ENCODE measurements at regions not wholly inside any gene's neighbourhood (a gene's known extent, or its start where the extent isn't known, plus 50 kb on each side); places are given as distances from the start of the nearest gene placed in this dataset.

DNA sequence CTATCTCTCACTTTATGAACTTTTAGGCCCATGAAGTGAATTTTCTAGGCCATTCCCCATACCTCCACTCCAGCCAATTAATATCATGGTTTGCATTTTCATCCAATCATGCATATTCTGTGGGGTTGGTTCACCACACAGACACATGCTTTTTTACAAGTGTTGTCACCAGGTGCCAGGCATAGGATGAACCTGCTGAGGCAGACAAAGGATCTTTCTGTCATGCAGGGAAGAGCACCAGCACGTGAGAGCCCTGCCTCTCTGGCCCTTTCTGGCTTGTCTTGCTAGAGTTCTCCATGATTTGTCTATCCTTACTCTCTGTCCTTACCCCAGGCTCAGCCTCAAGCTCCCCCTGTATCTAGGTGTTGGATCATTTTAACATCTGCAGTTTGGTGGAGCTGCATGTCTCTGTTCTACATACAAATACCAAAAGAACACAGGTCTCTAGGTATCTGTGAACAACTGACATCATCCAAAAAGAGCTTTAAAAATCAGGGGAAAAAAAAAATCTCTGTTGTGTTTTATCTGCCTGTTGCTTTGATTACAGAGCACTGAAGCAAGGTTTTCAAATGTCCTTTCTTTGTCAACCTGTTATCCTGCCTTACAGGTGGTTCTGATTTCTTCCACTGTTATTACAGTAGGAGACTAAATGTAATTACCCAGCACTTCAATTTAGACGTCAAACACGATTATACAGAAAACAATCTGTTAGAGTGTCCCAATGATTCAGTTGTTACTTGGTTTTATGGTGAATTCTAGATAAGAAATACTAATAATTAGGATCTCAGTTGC is 58.4 kb upstream of the GRAMD1B start:
- DNase-seq = no peak
- intact Hi-C loops (cut with DNase I) = no loop called here
- H3K27ac ChIP-seq = no peak overlapping the region
- TF ChIP-seq, protein P1, sequence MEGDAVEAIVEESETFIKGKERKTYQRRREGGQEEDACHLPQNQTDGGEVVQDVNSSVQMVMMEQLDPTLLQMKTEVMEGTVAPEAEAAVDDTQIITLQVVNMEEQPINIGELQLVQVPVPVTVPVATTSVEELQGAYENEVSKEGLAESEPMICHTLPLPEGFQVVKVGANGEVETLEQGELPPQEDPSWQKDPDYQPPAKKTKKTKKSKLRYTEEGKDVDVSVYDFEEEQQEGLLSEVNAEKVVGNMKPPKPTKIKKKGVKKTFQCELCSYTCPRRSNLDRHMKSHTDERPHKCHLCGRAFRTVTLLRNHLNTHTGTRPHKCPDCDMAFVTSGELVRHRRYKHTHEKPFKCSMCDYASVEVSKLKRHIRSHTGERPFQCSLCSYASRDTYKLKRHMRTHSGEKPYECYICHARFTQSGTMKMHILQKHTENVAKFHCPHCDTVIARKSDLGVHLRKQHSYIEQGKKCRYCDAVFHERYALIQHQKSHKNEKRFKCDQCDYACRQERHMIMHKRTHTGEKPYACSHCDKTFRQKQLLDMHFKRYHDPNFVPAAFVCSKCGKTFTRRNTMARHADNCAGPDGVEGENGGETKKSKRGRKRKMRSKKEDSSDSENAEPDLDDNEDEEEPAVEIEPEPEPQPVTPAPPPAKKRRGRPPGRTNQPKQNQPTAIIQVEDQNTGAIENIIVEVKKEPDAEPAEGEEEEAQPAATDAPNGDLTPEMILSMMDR (IDR thresholded peaks at IDR 0.05) = no peak
- TF ChIP-seq POLR2A (IDR thresholded peaks at IDR 0.05) = no peak
- no peak overlapping the region for H3K4me3 ChIP-seq (replicated peaks in 1 of 3)
- no peaks in the 10 kb centered on the region for H3K27me3 ChIP-seq
- no peaks in the 10 kb centered on the region for H3K36me3 ChIP-seq
- 71 to 77% methylated on average over 3 of the region's 3 CpGs for WGBS, 2 donors
- H3K9me3 ChIP-seq = no peaks in the 10 kb centered on the region
- peaks cover 13 to 23% of the 10 kb centered on the region in 2 donors for H3K4me1 ChIP-seq

DNA sequence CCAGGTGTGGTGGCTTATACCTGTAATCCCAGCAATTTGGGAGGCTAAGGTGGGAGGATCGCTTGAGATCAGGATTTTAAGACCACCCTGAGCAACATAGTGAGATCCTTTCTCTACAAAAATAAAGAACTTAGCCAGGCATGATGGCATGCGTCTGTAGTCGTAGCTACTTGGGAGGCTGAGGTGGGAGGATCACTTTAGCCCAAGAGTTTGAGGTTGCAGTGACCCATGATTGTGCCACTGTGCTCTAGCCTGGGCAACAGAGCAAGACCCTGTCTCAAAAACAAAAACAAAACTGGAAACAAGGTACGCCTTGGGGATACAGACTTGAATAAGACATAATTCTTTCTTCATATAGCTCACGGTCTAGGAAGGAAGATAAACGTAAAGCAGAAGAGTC is 63.1 kb upstream of the GRAMD1B start:
- 93 to 96% methylated on average over 6 of the region's 6 CpGs for WGBS, 2 donors
- H3K9me3 ChIP-seq = no peaks in the 10 kb centered on the region
- intact Hi-C loops (cut with DNase I) = no loop called here

GRCh38 chr11:123365955-123366354 is 64.1 kb upstream of the GRAMD1B start:
- intact Hi-C loops (cut with DNase I) = no loop called here
- TF ChIP-seq, protein P1 (IDR thresholded peaks at IDR 0.05) = no peak
- no peak for TF ChIP-seq POLR2A (IDR thresholded peaks at IDR 0.05)
- H3K27ac ChIP-seq = no peak overlapping the region
- H3K4me1 ChIP-seq = peaks cover 13 to 21% of the 10 kb centered on the region in 2 donors
- no peak for DNase-seq
- H3K36me3 ChIP-seq = no peaks in the 10 kb centered on the region
- 93 to 94% methylated on average over 2 of the region's 2 CpGs for WGBS, 2 donors
- H3K4me3 ChIP-seq (replicated peaks in 1 of 3) = no peak overlapping the region
- no peaks in the 10 kb centered on the region for H3K27me3 ChIP-seq
- H3K9me3 ChIP-seq = no peaks in the 10 kb centered on the region

More for the DNA sequence above, 63.1 kb upstream of the GRAMD1B start:
- no peaks in the 10 kb centered on the region for H3K36me3 ChIP-seq
- peaks cover 13 to 21% of the 10 kb centered on the region in 2 donors for H3K4me1 ChIP-seq
- H3K27me3 ChIP-seq = no peaks in the 10 kb centered on the region
- TF ChIP-seq POLR2A (IDR thresholded peaks at IDR 0.05) = no peak
- TF ChIP-seq, protein P1 (IDR thresholded peaks at IDR 0.05) = no peak
- no peak overlapping the region for H3K27ac ChIP-seq
- no peak for DNase-seq
- H3K4me3 ChIP-seq (replicated peaks in 1 of 3) = no peak overlapping the region

- no peaks in the 10 kb centered on the region for H3K36me3 ChIP-seq
- H3K27ac ChIP-seq = peak overlapping the region in 1 of 3 donors; percentile 60
- H3K27me3 ChIP-seq = no peaks in the 10 kb centered on the region
- intact Hi-C loops (cut with DNase I) = no loop called here
- TF ChIP-seq, protein P1 (IDR thresholded peaks at IDR 0.05) = no peak
- TF ChIP-seq POLR2A (IDR thresholded peaks at IDR 0.05) = no peak
- H3K4me1 ChIP-seq = peaks cover 13 to 24% of the 10 kb centered on the region in 2 donors
- H3K9me3 ChIP-seq = no peaks in the 10 kb centered on the region
- no peak overlapping the region for H3K4me3 ChIP-seq (replicated peaks in 1 of 3)
- WGBS, 2 donors = 85 to 87% methylated on average over 9 of the region's 9 CpGs
- DNase-seq = no peak
These were observed 66.0 kb upstream of the GRAMD1B start for GRCh38 chr11:123364080-123364479.

DNA sequence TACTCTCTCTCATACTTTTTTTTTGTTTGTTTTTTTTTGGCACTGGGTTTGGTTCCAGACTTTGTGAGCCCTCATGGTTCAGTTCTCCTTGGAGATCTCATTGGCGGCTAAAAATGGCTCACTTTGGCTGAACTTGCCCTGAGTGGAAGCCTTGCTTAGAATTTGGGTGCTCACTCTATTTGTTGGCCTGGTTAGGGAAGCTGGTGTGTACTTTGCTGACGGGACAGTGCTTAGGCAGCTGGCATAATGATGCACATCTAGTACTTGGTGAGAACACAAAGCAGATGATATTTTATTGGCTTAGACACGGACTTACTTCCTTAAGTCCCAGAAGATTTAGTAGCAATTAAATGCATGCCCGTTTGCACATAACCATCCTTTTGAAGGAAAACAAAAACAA is 66.5 kb upstream of the GRAMD1B start:
- WGBS, 2 donors = 15 to 40% methylated on average over 4 of the region's 4 CpGs
- Histone ChIP-seq H3K9me3 (no peaks in the 10 kb centered on the region), H3K27me3 (no peaks in the 10 kb centered on the region), H3K4me1 (peaks cover 16 to 26% of the 10 kb centered on the region in 2 donors), H3K27ac (peak overlapping the region in 2 of 3 donors; percentile 41 to 60), H3K36me3 (no peaks in the 10 kb centered on the region), H3K4me3 (replicated peaks in 1 of 3) (no peak overlapping the region)
- intact Hi-C loops (cut with DNase I) = no loop called here
- DNase-seq = peak; percentile 65 to 66
- TF ChIP-seq, protein P1 (IDR thresholded peaks at IDR 0.05) = no peak
- no peak for TF ChIP-seq POLR2A (IDR thresholded peaks at IDR 0.05)

Measured in thyroid gland (tissue), 4 donors.